K562 (cell line): ENCODE measurements at regions not wholly inside any gene's neighbourhood (a gene's known extent, or its start where the extent isn't known, plus 50 kb on each side); places are given as distances from the start of the nearest gene placed in this dataset.

ENCODE experiments used
- ATAC-seq: fragments of 200-7000 bp; cut with Tn5 transposase; 3 replicates; pipeline ENCODE4 v1.9.1; 2020; ENCODE audit warnings: moderate library complexity
- BruUV-seq: library from RNA; stranded (reverse); fragments of 400-500 nt; replicated peaks from 2 replicates; lab custom pipeline; 2021; lab: Mats Ljungman, UMichigan
- CTCF ChIA-PET: fragments of 300-600 bp; formaldehyde crosslinking; extraction: SDS; loops from one replicate; lab custom pipeline; 2021; ENCODE audit warnings: low intra/inter-chr PET ratio; lab: Yijun Ruan, JAX
- POLR2A ChIA-PET: fragments of 300-600, 350-650 bp; sonication (Branson Sonifier 250); formaldehyde crosslinking; extraction: SDS; loops from one replicate; lab custom pipeline; 2021; ENCODE audit warnings: antibody characterized with exemption, inconsistent platforms; lab: Yijun Ruan, JAX
- DNase-seq, 4 experiments: peaks; one replicate each; pipeline versions ENCODE4 v3.0.0 to v3.0.0-alpha.2; 2011 to 2018; ENCODE audit warnings: low spot score in 3 of 4, mixed read lengths in 3 of 4; ENCODE audit errors: extremely low read depth in 1 of 4
- FAIRE-seq: peaks from 2 replicates; lab custom pipeline; 2011; peaks lifted over from hg19 to GRCh38; lab: Jason Lieb, UNC
- H2AFZ ChIP-seq: 2 replicates; pipeline ENCODE4 v1.6.0; 2011; ENCODE audit warnings: low read depth, low read length, control low read depth, inconsistent platforms
- H3K27ac ChIP-seq: fragments of 200-600 bp; 3 replicates; pipeline ENCODE4 v1.8.0; 2011; ENCODE audit warnings: low read depth, mild to moderate bottlenecking, control low read depth, inconsistent platforms, low read length, moderate library complexity, mixed read lengths; ENCODE audit errors: extremely low read depth
- H3K27me3 ChIP-seq, 2 experiments: fragments of 300-600 bp in 1 of 2; 2 replicates in 1 of 2; 3 replicates in 1 of 2; pipeline versions ENCODE4 v1.6.0 to v1.8.0; 2011; ENCODE audit warnings: inconsistent platforms in 2 of 2, low read length in 2 of 2, mild to moderate bottlenecking in 1 of 2, mixed read lengths in 1 of 2, moderate library complexity in 1 of 2; ENCODE audit not compliant: control insufficient read depth in 2 of 2, insufficient read depth in 2 of 2
- H3K36me3 ChIP-seq: fragments of 300-600 bp; 3 replicates; pipeline ENCODE4 v1.8.0; 2011; ENCODE audit warnings: mild to moderate bottlenecking, low read length, inconsistent platforms; ENCODE audit not compliant: control insufficient read depth, insufficient read depth
- H3K4me1 ChIP-seq, 2 experiments: fragments of 200-600 bp in 1 of 2; replicated peaks in 1 of 2; 2 replicates in 1 of 2; 3 replicates in 1 of 2; pipeline versions ENCODE4 v1.5.1 to v1.8.0; 2011; ENCODE audit warnings: inconsistent platforms in 2 of 2, low read length in 2 of 2, mild to moderate bottlenecking in 1 of 2, mixed read lengths in 1 of 2, moderate library complexity in 1 of 2; ENCODE audit not compliant: control insufficient read depth in 2 of 2, insufficient read depth in 2 of 2
- H3K4me2 ChIP-seq: 2 replicates; pipeline ENCODE4 v1.6.1; 2011; ENCODE audit warnings: low read length, control low read depth, inconsistent platforms, mixed read lengths; ENCODE audit not compliant: insufficient read depth
- H3K4me3 ChIP-seq: fragments of 200-600 bp; sonication (generic), shearing (Covaris generic); 2 replicates; pipeline ENCODE4 v1.5.1; 2016; ENCODE audit warnings: control low read depth, inconsistent platforms
- H3K79me2 ChIP-seq: fragments of 200-600 bp; 3 replicates; pipeline ENCODE4 v1.8.0; 2011; ENCODE audit warnings: low read length, inconsistent platforms; ENCODE audit not compliant: control insufficient read depth, insufficient read depth
- H3K9ac ChIP-seq, 2 experiments: 2 replicates each; pipeline versions ENCODE4 v1.6.0 to v1.6.1; 2011; ENCODE audit warnings: low read depth in 2 of 2, low read length in 2 of 2, control low read depth in 1 of 2, inconsistent platforms in 1 of 2, mild to moderate bottlenecking in 1 of 2, mixed read lengths in 1 of 2; ENCODE audit not compliant: insufficient read depth in 1 of 2
- H3K9me1 ChIP-seq: one replicate; pipeline ENCODE4 v1.6.0; 2011; ENCODE audit warnings: inconsistent platforms, mild to moderate bottlenecking, low read length, moderate library complexity; ENCODE audit not compliant: control insufficient read depth, insufficient read depth
- H3K9me3 ChIP-seq: replicated peaks from 2 replicates; pipeline ENCODE4 v1.5.1; 2011; ENCODE audit warnings: low read depth, low read length, inconsistent platforms; ENCODE audit not compliant: control insufficient read depth, insufficient read depth
- H4K20me1 ChIP-seq: replicated peaks from 2 replicates; pipeline ENCODE4 v1.6.1; 2011; ENCODE audit warnings: low read length, inconsistent platforms, mixed read lengths; ENCODE audit not compliant: control insufficient read depth, insufficient read depth
- GATAD2A ChIP-seq: fragments of 450-650 bp; IDR thresholded peaks from 2 replicates; pipeline ENCODE4 v1.6.1; 2017
- MYBL2 ChIP-seq, 2 experiments: fragments of 450-650 bp in 1 of 2; sonication (generic) in 1 of 2; formaldehyde crosslinking in 1 of 2; IDR thresholded peaks; 2 replicates each; pipeline versions ENCODE4 v1.6.1 to v1.8.1; 2017 to 2022; ENCODE audit warnings: borderline replicate concordance in 1 of 2, inconsistent platforms in 1 of 2, low read depth in 1 of 2, mild to moderate bottlenecking in 1 of 2, missing genetic modification reagents in 1 of 2, moderate library complexity in 1 of 2
- SUPT5H ChIP-seq: fragments of 450-650 bp; IDR thresholded peaks from 2 replicates; pipeline ENCODE4 v1.6.1; 2016
- ZBTB2 ChIP-seq: fragments of 450-650 bp; IDR thresholded peaks from 2 replicates; pipeline ENCODE4 v1.6.1; 2016; ENCODE audit warnings: antibody characterized with exemption
- WGBS: fragments of 100-300 bp; shearing (Covaris generic); methylation state at CpG from one replicate; pipeline ENCODE4 v1.1.6; 2016; ENCODE audit warnings: low coverage, mixed read lengths; ENCODE audit not compliant: insufficient coverage; ENCODE audit errors: missing lambda C conversion rate; 5-methylcytosine and 5-hydroxymethylcytosine counted together
- in situ Hi-C: fragments of 300-500 bp; cut with MboI; formaldehyde crosslinking; loops from 4 replicates; pipeline ENCODE4 v1.15.0; 2018; ENCODE audit warnings: inconsistent platforms, mixed read lengths
- intact Hi-C: fragments of 100-400 bp; cut with micrococcal nuclease; formaldehyde crosslinking; loops from 2 replicates; pipeline ENCODE4 v1.14.2; 2022

DNA sequence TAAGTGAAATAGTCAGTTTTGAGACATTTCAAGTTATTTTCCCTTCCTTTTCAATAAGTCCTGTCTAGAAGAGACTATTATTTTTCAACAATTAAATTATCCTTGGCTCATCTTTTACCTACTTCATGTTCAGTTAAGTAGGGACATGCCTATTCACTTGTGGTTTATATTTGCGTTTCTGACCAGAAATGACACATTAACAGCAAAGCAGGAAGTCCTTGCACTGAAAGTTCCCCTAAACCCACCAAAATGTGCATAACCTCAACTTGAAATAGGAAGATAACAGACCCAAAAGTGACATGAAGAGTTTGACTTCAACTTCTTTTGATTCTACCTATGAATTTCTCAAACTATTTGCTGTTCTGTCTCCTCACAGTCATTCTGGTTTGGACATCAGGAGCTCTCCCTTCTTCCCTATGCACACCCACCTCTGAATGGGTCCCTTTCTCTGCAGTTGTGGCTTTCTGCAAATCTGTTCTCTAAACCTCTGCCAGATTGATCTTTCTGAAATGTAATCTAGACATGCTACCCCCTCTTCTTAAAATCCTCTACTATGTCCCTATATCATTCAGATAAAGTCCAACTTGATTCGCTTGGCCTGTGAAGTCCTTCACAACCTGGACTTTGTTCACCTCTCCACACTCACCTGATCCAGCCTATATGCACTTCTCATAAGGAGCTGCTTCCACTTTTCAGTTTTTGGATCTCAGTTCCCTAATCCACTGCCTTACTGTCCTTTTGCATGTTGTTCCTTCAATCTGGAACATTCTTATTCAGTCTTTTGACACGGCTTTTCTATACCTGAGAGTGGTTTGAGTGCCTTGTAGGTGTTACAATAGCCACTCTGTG lies 661.5 kb upstream of the ADGRL4 start:
- FAIRE-seq (no peak), ATAC-seq (no peak)
- WGBS = 0% methylated on average over 3 of the region's 3 CpGs
- in situ Hi-C loops = no loop called here
- H3K4me1 ChIP-seq = no peaks in the 10 kb centered on the region
- POLR2A ChIA-PET = no interaction called here
- no peaks in the 10 kb centered on the region for H3K27me3 ChIP-seq
- H2AFZ ChIP-seq = no peak overlapping the region
- H3K9me1 ChIP-seq = no peaks in the 10 kb centered on the region
- H3K4me3 ChIP-seq = no peak overlapping the region
- no peak overlapping the region for H3K27ac ChIP-seq
- no peaks in the 10 kb centered on the region for H3K9me3 ChIP-seq
- no peak overlapping the region for H3K4me2 ChIP-seq
- H4K20me1 ChIP-seq = no peaks in the 10 kb centered on the region
- no TSS peak for BruUV-seq
- intact Hi-C loops = no loop called here
- H3K36me3 ChIP-seq = no peaks in the 10 kb centered on the region
- H3K9ac ChIP-seq = no peak overlapping the region
- no peaks in the 10 kb centered on the region for H3K79me2 ChIP-seq
- TF ChIP-seq SUPT5H (no peak), GATAD2A (no peak), MYBL2 (IDR thresholded peaks at IDR 0.05; ENCODE audit: low read depth) (no peak), MYBL2 (CRISPR knock-in tag; IDR thresholded peaks at IDR 0.05; ENCODE audit: borderline replicate concordance) (no peak), ZBTB2 (no peak)
- TF ChIP-seq, all 486 proteins: peak for 0
- CTCF ChIA-PET = no interaction called here
- no peak for DNase-seq
